ENCODE measurements at regions not wholly inside any gene's neighbourhood (a gene's known extent, or its start where the extent isn't known, plus 50 kb on each side); places are given as distances from the start of the nearest gene placed in this dataset.

- no peak for TF ChIP-seq GABPA (IDR thresholded peaks at IDR 0.05; ENCODE audit: low read depth)
- TF ChIP-seq, protein P1, sequence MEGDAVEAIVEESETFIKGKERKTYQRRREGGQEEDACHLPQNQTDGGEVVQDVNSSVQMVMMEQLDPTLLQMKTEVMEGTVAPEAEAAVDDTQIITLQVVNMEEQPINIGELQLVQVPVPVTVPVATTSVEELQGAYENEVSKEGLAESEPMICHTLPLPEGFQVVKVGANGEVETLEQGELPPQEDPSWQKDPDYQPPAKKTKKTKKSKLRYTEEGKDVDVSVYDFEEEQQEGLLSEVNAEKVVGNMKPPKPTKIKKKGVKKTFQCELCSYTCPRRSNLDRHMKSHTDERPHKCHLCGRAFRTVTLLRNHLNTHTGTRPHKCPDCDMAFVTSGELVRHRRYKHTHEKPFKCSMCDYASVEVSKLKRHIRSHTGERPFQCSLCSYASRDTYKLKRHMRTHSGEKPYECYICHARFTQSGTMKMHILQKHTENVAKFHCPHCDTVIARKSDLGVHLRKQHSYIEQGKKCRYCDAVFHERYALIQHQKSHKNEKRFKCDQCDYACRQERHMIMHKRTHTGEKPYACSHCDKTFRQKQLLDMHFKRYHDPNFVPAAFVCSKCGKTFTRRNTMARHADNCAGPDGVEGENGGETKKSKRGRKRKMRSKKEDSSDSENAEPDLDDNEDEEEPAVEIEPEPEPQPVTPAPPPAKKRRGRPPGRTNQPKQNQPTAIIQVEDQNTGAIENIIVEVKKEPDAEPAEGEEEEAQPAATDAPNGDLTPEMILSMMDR (IDR thresholded peaks at IDR 0.05; ENCODE audit: insufficient read depth, low read length): no peak
- TF ChIP-seq, protein P2, sequence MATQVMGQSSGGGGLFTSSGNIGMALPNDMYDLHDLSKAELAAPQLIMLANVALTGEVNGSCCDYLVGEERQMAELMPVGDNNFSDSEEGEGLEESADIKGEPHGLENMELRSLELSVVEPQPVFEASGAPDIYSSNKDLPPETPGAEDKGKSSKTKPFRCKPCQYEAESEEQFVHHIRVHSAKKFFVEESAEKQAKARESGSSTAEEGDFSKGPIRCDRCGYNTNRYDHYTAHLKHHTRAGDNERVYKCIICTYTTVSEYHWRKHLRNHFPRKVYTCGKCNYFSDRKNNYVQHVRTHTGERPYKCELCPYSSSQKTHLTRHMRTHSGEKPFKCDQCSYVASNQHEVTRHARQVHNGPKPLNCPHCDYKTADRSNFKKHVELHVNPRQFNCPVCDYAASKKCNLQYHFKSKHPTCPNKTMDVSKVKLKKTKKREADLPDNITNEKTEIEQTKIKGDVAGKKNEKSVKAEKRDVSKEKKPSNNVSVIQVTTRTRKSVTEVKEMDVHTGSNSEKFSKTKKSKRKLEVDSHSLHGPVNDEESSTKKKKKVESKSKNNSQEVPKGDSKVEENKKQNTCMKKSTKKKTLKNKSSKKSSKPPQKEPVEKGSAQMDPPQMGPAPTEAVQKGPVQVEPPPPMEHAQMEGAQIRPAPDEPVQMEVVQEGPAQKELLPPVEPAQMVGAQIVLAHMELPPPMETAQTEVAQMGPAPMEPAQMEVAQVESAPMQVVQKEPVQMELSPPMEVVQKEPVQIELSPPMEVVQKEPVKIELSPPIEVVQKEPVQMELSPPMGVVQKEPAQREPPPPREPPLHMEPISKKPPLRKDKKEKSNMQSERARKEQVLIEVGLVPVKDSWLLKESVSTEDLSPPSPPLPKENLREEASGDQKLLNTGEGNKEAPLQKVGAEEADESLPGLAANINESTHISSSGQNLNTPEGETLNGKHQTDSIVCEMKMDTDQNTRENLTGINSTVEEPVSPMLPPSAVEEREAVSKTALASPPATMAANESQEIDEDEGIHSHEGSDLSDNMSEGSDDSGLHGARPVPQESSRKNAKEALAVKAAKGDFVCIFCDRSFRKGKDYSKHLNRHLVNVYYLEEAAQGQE (IDR thresholded peaks at IDR 0.05; ENCODE audit: insufficient replicate concordance, low read depth): no peak
- no peak for TF ChIP-seq POLR2AphosphoS5 (IDR thresholded peaks at IDR 0.05; ENCODE audit: low read depth)
Observed at GRCh38 chr7:26553128-26553527, 261.5 kb downstream of the SNX10 start.

All from HL-60 (cell line).